WTC11 (cell line): ENCODE measurements at regions not wholly inside any gene's neighbourhood (a gene's known extent, or its start where the extent isn't known, plus 50 kb on each side); places are given as distances from the start of the nearest gene placed in this dataset.

Experiments
- ATF3 ChIP-seq: sonication (generic); formaldehyde crosslinking; conservative IDR thresholded peaks from 2 replicates; pipeline ENCODE4 v1.8.1; 2022; ENCODE audit warnings: mild to moderate bottlenecking, missing genetic modification reagents
- CDX4 ChIP-seq: fragments of 250-450 bp; sonication (Bioruptor Pico); IDR thresholded peaks from 2 replicates; pipeline ENCODE4 v1.9.0; 2021; ENCODE audit warnings: moderate library complexity, mild to moderate bottlenecking, inconsistent platforms, borderline replicate concordance
- CTCF ChIP-seq: fragments of 200-600 bp; IDR thresholded peaks from 2 replicates; pipeline ENCODE4 v1.8.0; 2022; ENCODE audit warnings: antibody characterized with exemption
- NR1H2 ChIP-seq: sonication (generic); formaldehyde crosslinking; IDR thresholded peaks from 2 replicates; pipeline ENCODE4 v1.9.0; 2021; ENCODE audit warnings: mild to moderate bottlenecking, moderate library complexity, missing genetic modification reagents
- USF2 ChIP-seq: sonication (generic); formaldehyde crosslinking; IDR thresholded peaks from 2 replicates; pipeline ENCODE4 v1.8.1; 2023; ENCODE audit warnings: mild to moderate bottlenecking, missing genetic modification reagents, moderate library complexity

DNA sequence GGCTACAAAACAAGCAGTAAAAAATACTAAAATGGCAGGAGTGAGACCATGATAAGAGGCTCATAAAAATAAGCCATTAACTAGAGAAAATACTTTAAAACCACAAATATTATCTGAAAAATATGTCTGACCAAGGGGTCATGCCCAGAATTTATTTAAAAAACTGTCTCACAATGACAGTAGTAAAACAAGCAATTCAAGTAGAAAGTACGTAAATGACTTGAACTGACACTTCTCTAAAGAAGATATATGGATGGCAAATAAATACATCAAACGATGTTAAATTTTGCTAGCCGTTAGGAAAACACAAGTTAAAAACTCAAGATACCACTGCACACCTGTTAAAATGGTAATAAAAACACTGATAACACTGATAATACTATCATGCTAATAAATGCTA lies 353.9 kb upstream of the GRAMD2B start:
- TF ChIP-seq NR1H2 (CRISPR knock-in tag): no peak
- TF ChIP-seq USF2 (CRISPR knock-in tag): no peak
- TF ChIP-seq CTCF: no peak
- TF ChIP-seq ATF3 (CRISPR knock-in tag): no peak
- no peak for TF ChIP-seq CDX4 (CRISPR knock-in tag)
